ENCODE measurements at regions not wholly inside any gene's neighbourhood (a gene's known extent, or its start where the extent isn't known, plus 50 kb on each side); places are given as distances from the start of the nearest gene placed in this dataset.

GRCh38 chr12:47488888-47489287 lies 216.9 kb downstream of the RPAP3 start:
- TF ChIP-seq, protein P1, sequence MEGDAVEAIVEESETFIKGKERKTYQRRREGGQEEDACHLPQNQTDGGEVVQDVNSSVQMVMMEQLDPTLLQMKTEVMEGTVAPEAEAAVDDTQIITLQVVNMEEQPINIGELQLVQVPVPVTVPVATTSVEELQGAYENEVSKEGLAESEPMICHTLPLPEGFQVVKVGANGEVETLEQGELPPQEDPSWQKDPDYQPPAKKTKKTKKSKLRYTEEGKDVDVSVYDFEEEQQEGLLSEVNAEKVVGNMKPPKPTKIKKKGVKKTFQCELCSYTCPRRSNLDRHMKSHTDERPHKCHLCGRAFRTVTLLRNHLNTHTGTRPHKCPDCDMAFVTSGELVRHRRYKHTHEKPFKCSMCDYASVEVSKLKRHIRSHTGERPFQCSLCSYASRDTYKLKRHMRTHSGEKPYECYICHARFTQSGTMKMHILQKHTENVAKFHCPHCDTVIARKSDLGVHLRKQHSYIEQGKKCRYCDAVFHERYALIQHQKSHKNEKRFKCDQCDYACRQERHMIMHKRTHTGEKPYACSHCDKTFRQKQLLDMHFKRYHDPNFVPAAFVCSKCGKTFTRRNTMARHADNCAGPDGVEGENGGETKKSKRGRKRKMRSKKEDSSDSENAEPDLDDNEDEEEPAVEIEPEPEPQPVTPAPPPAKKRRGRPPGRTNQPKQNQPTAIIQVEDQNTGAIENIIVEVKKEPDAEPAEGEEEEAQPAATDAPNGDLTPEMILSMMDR (IDR thresholded peaks at IDR 0.05; ENCODE audit: low read depth, low read length), result no peak
- no peak for TF ChIP-seq MAX (IDR thresholded peaks at IDR 0.05; ENCODE audit: low read depth, low read length)

Measured in NB4 (cell line).